CD1c-positive myeloid dendritic cell (primary cell): ENCODE measurements at regions not wholly inside any gene's neighbourhood (a gene's known extent, or its start where the extent isn't known, plus 50 kb on each side); places are given as distances from the start of the nearest gene placed in this dataset.
"Not testable (repeated sequence)": the region's sequence is repeated elsewhere in the genome, so short reads cannot be mapped to it uniquely, and the experiment has no call there.

Source experiments
- DNase-seq: peaks from one replicate; pipeline ENCODE4 v3.0.0-alpha.2; 2016; ENCODE audit errors: extremely low spot score

GRCh38 chrX:113920661-113921060, 663.2 kb upstream of the HTR2C start:
- DNase-seq, result no peak

- DNase-seq, result no peak
Observed at GRCh38 chrX:113919387-113919786, 664.5 kb upstream of the HTR2C start.

GRCh38 chrX:113906168-113906567, 677.7 kb upstream of the HTR2C start:
- DNase-seq, result no peak

GRCh38 chrX:113892891-113893290, 691.0 kb upstream of the HTR2C start:
- DNase-seq, result no peak

GRCh38 chrX:113892401-113892800, 691.5 kb upstream of the HTR2C start:
- no peak for DNase-seq

- no peak for DNase-seq
Observed at GRCh38 chrX:113873056-113873455, 710.8 kb upstream of the HTR2C start.

GRCh38 chrX:113868711-113869110, 715.2 kb upstream of the HTR2C start:
- DNase-seq, result no peak

GRCh38 chrX:113868177-113868576, 715.7 kb upstream of the HTR2C start:
- no peak for DNase-seq

- no peak for DNase-seq
Observed at GRCh38 chrX:113849408-113849807, 734.5 kb upstream of the HTR2C start.

GRCh38 chrX:113833096-113834055, 750.5 kb upstream of the HTR2C start:
- no peak for DNase-seq

- DNase-seq, result no peak
Observed at GRCh38 chrX:113828470-113828869, 755.4 kb upstream of the HTR2C start.

- DNase-seq, result no peak
Observed at GRCh38 chrX:113818346-113818745, 765.5 kb upstream of the HTR2C start.

GRCh38 chrX:113804819-113805218, 779.1 kb upstream of the HTR2C start:
- DNase-seq, result no peak

GRCh38 chrX:113804291-113804690, 779.6 kb upstream of the HTR2C start:
- DNase-seq, result no peak

- DNase-seq, result no peak
Observed at GRCh38 chrX:113802837-113803236, 781.0 kb upstream of the HTR2C start.

- DNase-seq, result no peak
Observed at GRCh38 chrX:113800955-113801354, 782.9 kb upstream of the HTR2C start.

GRCh38 chrX:113793563-113793962, 790.3 kb upstream of the HTR2C start:
- DNase-seq, result no peak

GRCh38 chrX:113790987-113791386, 792.9 kb upstream of the HTR2C start:
- DNase-seq, result no peak

GRCh38 chrX:113784754-113785153, 799.1 kb upstream of the HTR2C start:
- DNase-seq, result not testable (repeated sequence)

GRCh38 chrX:113770806-113771205, 813.1 kb upstream of the HTR2C start:
- no peak for DNase-seq

GRCh38 chrX:113770071-113770470, 813.8 kb upstream of the HTR2C start:
- no peak for DNase-seq

GRCh38 chrX:113759422-113759821, 824.5 kb upstream of the HTR2C start:
- no peak for DNase-seq

GRCh38 chrX:113747274-113747973, 836.5 kb upstream of the HTR2C start:
- no peak for DNase-seq
